Smooth muscle cell (in vitro differentiated cells): ENCODE measurements at regions not wholly inside any gene's neighbourhood (a gene's known extent, or its start where the extent isn't known, plus 50 kb on each side); places are given as distances from the start of the nearest gene placed in this dataset.

Experiments used
- DNase-seq: peaks from one replicate; lab custom pipeline; 2025; ENCODE audit not compliant: unreplicated experiment; lab: John Stamatoyannopoulos, UW
- H2AFZ ChIP-seq: fragments of 200-600 bp; sonication (generic); 2 replicates; pipeline ENCODE4 v1.6.0; 2016; ENCODE audit warnings: antibody characterized with exemption, low read depth, mild to moderate bottlenecking
- H3F3A ChIP-seq: fragments of 200-600 bp; sonication (generic); 2 replicates; pipeline ENCODE4 v1.6.0; 2017; ENCODE audit warnings: antibody characterized with exemption, low read depth
- H3K27ac ChIP-seq: fragments of 200-600 bp; sonication (generic); 2 replicates; pipeline ENCODE4 v1.5.1; 2016; ENCODE audit warnings: low read depth, mild to moderate bottlenecking
- H3K27me3 ChIP-seq: fragments of 200-600 bp; sonication (generic); 2 replicates; pipeline ENCODE4 v1.6.1; 2016; ENCODE audit warnings: low read depth, mild to moderate bottlenecking
- H3K36me3 ChIP-seq: fragments of 200-600 bp; sonication (generic); 2 replicates; pipeline ENCODE4 v1.5.1; 2016; ENCODE audit warnings: low read depth
- H3K4me1 ChIP-seq: fragments of 200-600 bp; sonication (generic); 2 replicates; pipeline ENCODE4 v1.5.1; 2016; ENCODE audit warnings: low read depth
- H3K4me2 ChIP-seq: fragments of 200-600 bp; sonication (generic); 2 replicates; pipeline ENCODE4 v1.6.0; 2016; ENCODE audit warnings: mild to moderate bottlenecking
- H3K4me3 ChIP-seq: fragments of 200-600 bp; sonication (generic); 2 replicates; pipeline ENCODE4 v1.5.1; 2016; ENCODE audit warnings: mild to moderate bottlenecking
- H3K79me2 ChIP-seq: fragments of 200-600 bp; sonication (generic); 2 replicates; pipeline ENCODE4 v1.6.0; 2016; ENCODE audit warnings: low read depth, mild to moderate bottlenecking
- H3K9ac ChIP-seq: fragments of 200-600 bp; sonication (generic); 2 replicates; pipeline ENCODE4 v1.6.0; 2016; ENCODE audit warnings: low read depth
- H3K9me3 ChIP-seq: fragments of 200-600 bp; sonication (generic); replicated peaks from 2 replicates; pipeline ENCODE4 v1.5.1; 2016; ENCODE audit warnings: low read depth
- H4K20me1 ChIP-seq: fragments of 200-600 bp; sonication (generic); 2 replicates; pipeline ENCODE4 v1.6.0; 2016; ENCODE audit warnings: low read depth
- WGBS: methylation state at CpG from one replicate; pipeline ENCODE4 v1.1.7; 2016; ENCODE audit warnings: low lambda C conversion rate; 5-methylcytosine and 5-hydroxymethylcytosine counted together
- TF ChIP-seq, protein P1 (sequence below): fragments of 200-600 bp; sonication (generic); IDR thresholded peaks from 2 replicates; pipeline ENCODE4 v1.5.1; 2017; ENCODE audit warnings: borderline replicate concordance, mild to moderate bottlenecking, antibody characterized with exemption; ENCODE audit not compliant: insufficient read depth, poor library complexity, severe bottlenecking

DNA sequence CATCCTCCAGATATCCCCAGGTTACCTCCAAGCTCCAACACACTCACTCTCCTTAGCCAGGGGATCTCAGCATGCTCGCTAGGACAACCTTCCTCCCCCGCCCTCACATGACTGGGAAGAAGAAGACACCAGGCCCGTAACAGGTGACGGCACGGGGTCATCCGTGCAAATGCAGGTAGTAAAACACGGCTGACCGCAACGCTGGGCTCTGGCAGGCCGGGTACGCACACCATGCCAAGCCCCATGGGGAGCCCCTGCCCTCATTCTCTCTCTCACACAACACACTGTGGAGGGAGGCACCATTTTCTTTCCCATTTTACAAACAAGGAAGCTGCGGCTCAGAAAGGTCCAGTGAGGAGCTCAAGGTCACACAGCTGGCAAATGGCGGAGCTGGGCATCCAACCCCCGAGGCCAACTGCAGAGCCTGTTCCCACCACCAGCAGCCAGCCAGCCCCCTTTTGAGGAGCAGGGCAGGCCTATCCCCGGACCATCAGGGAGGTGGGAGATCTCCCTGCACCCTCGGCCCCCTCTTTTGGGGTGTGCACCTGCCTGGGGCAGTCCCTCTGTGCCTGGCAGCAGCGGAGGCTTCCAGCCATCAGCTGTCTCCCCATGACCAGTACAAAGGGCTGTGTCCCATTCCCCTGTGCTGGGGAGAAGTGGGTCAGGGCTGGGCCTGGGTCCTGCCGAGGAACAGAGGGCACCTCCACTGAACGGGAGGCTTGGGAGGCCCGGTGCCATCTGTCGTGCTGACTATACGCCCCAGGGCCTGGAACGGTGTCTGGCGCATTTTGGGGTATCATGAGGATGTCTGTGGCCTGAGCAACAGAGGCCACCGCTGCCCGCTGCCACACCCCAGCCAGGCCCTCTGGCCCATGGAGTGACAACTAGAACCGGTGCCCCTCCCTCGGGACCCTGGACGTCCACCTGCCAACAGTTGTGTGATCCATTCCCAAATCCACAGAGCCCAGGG, 280.9 kb downstream of the CTTN start:
- Histone ChIP-seq H3K27ac (no peak overlapping the region), H3K4me3 (no peak overlapping the region), H3F3A (no peaks in the 10 kb centered on the region), H3K9ac (no peak overlapping the region), H3K4me1 (no peaks in the 10 kb centered on the region), H2AFZ (no peak overlapping the region), H3K36me3 (no peaks in the 10 kb centered on the region), H3K27me3 (no peaks in the 10 kb centered on the region), H3K79me2 (no peaks in the 10 kb centered on the region), H3K9me3 (no peaks in the 10 kb centered on the region), H4K20me1 (no peaks in the 10 kb centered on the region), H3K4me2 (no peak overlapping the region)
- DNase-seq: no peak
- 95% methylated on average over 29 of the region's 29 CpGs for WGBS
- TF ChIP-seq, protein P1, sequence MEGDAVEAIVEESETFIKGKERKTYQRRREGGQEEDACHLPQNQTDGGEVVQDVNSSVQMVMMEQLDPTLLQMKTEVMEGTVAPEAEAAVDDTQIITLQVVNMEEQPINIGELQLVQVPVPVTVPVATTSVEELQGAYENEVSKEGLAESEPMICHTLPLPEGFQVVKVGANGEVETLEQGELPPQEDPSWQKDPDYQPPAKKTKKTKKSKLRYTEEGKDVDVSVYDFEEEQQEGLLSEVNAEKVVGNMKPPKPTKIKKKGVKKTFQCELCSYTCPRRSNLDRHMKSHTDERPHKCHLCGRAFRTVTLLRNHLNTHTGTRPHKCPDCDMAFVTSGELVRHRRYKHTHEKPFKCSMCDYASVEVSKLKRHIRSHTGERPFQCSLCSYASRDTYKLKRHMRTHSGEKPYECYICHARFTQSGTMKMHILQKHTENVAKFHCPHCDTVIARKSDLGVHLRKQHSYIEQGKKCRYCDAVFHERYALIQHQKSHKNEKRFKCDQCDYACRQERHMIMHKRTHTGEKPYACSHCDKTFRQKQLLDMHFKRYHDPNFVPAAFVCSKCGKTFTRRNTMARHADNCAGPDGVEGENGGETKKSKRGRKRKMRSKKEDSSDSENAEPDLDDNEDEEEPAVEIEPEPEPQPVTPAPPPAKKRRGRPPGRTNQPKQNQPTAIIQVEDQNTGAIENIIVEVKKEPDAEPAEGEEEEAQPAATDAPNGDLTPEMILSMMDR: no peak

DNA sequence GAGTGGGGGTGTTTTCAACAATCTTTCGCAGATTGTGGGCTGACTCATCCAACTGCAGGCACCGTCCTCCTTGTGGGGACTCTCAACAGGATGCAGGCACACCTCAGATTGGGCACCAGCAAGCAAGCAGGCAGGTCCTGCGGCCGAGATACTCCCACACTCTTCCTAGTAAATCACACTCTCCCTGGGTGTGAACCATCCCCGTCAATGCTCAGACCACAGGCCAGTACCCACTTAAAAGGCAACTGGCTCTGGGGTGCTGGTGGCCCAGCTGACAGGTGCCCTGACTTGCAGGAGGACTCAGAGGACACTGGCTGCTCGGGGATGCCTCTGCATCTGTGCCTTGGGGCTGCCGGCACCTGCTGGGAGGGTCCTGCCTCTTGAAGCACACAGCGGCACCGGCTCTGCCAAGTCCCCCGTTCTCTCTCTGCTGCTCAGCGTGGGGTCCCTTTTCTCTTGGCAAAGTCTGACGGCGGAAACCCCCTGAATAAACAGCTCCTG, 282.5 kb downstream of the CTTN start:
- Histone ChIP-seq H3K79me2 (no peaks in the 10 kb centered on the region), H3F3A (no peaks in the 10 kb centered on the region), H3K9me3 (no peaks in the 10 kb centered on the region), H2AFZ (no peak overlapping the region), H4K20me1 (no peaks in the 10 kb centered on the region), H3K4me3 (no peak overlapping the region), H3K4me1 (no peaks in the 10 kb centered on the region), H3K27ac (no peak overlapping the region), H3K27me3 (no peaks in the 10 kb centered on the region), H3K9ac (no peak overlapping the region), H3K4me2 (no peak overlapping the region), H3K36me3 (no peaks in the 10 kb centered on the region)
- TF ChIP-seq, protein P1: no peak
- 85% methylated on average over 13 of the region's 13 CpGs for WGBS
- no peak for DNase-seq

DNA sequence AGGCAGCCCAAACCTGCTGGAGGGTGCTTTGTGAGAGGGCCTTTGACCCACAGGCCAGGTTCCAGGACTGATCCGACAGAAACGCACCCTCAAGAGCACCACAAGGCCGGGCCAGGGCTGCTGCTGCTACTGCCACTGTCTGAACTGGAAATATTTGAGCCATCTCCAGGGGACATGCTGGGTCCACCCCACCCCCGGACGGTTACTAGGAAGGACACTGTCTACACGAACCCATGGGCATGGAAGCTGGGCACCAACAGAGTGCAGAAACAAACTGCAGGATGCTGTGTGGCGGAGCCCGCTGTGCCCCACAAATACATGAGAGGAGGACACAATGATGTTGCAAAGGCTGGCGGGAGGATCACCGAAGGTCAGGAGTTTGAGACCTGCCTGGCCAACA, 283.7 kb downstream of the CTTN start:
- TF ChIP-seq, protein P1: no peak
- Histone ChIP-seq H3K79me2 (no peaks in the 10 kb centered on the region), H3K4me2 (no peak overlapping the region), H3K36me3 (no peaks in the 10 kb centered on the region), H3F3A (no peaks in the 10 kb centered on the region), H4K20me1 (no peaks in the 10 kb centered on the region), H3K4me1 (no peaks in the 10 kb centered on the region), H3K27me3 (no peaks in the 10 kb centered on the region), H3K9ac (no peak overlapping the region), H3K27ac (no peak overlapping the region), H2AFZ (no peak overlapping the region), H3K9me3 (no peaks in the 10 kb centered on the region), H3K4me3 (no peak overlapping the region)
- WGBS: 89% methylated on average over 10 of the region's 10 CpGs
- DNase-seq: no peak
